ENCODE measurements at regions not wholly inside any gene's neighbourhood (a gene's known extent, or its start where the extent isn't known, plus 50 kb on each side); places are given as distances from the start of the nearest gene placed in this dataset.

DNA sequence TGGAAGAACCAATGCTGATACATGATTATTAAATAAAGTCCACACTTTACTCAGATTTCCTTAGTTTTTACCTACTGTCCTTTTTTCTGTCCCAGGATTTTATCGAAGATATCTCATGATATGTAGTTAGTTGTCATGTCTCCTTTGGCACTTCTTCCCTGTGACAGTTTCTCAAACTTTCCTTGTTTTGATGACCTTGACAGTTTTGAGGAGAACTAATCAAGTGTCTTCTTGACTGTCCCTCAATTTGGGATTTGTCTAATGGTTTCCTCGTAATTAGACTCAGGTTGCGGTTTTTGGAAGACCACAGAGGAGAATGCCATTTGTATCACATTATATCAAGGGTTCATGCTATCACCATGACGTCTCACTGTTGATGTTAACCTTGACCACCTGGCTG lies 483.1 kb upstream of the ZNF608 start:
- TF ChIP-seq POLR2A (IDR thresholded peaks at IDR 0.05) (no peak), POLR2AphosphoS5 (IDR thresholded peaks at IDR 0.05) (no peak), CTCF (IDR thresholded peaks at IDR 0.05) (no peak), EP300 (IDR thresholded peaks at IDR 0.05) (no peak)

Data from suprapubic skin (tissue), 4 donors.